HepG2 (cell line): ENCODE measurements at regions not wholly inside any gene's neighbourhood (a gene's known extent, or its start where the extent isn't known, plus 50 kb on each side); places are given as distances from the start of the nearest gene placed in this dataset.

Source experiments
- ATAC-seq: fragments of 200-7000 bp; cut with Tn5 transposase; 3 replicates; pipeline ENCODE4 v1.9.1; 2020; ENCODE audit warnings: mild to moderate bottlenecking, moderate library complexity
- BruUV-seq: library from RNA; stranded (reverse); fragments of 400-500 nt; replicated peaks from 2 replicates; lab custom pipeline; 2021; lab: Mats Ljungman, UMichigan
- CTCF ChIA-PET: fragments of 300-600 bp; formaldehyde crosslinking; extraction: SDS; loops from one replicate; lab custom pipeline; 2021; ENCODE audit warnings: low total read pairs, inconsistent platforms, low intra/inter-chr PET ratio; lab: Yijun Ruan, JAX
- POLR2A ChIA-PET: fragments of 350-600 bp; sonication (Branson Sonifier 250); formaldehyde crosslinking; loops from one replicate; lab custom pipeline; 2020; ENCODE audit warnings: antibody characterized with exemption, inconsistent platforms; lab: Yijun Ruan, JAX
- DNase-seq: peaks from one replicate; pipeline ENCODE4 v3.0.0-alpha.2; 2015; ENCODE audit warnings: low spot score
- FAIRE-seq: peaks from 3 replicates; lab custom pipeline; 2011; peaks lifted over from hg19 to GRCh38; lab: Jason Lieb, UNC
- H2AFZ ChIP-seq: one replicate; pipeline ENCODE4 v1.6.1; 2011; ENCODE audit warnings: low read length, inconsistent platforms
- H3K27ac ChIP-seq: fragments of 300-600 bp; 3 replicates; pipeline ENCODE4 v1.8.0; 2011; ENCODE audit warnings: mixed run types, mild to moderate bottlenecking, mixed read lengths, low read length, inconsistent platforms; ENCODE audit not compliant: insufficient read depth; ENCODE audit errors: extremely low read length
- H3K27me3 ChIP-seq, 2 experiments: fragments of 200-600 bp in 1 of 2; 2 replicates in 1 of 2; 3 replicates in 1 of 2; pipeline versions ENCODE4 v1.6.0 to v1.8.0; 2011; ENCODE audit warnings: low read length in 2 of 2, mild to moderate bottlenecking in 2 of 2, moderate library complexity in 2 of 2, inconsistent platforms in 1 of 2; ENCODE audit not compliant: insufficient read depth in 2 of 2, control insufficient read depth in 1 of 2
- H3K36me3 ChIP-seq, 2 experiments: fragments of 200-600 bp in 1 of 2; replicated peaks in 1 of 2; 2 replicates in 1 of 2; 3 replicates in 1 of 2; pipeline versions ENCODE4 v1.5.1 to v1.8.0; 2011; ENCODE audit warnings: low read length in 2 of 2, inconsistent platforms in 1 of 2; ENCODE audit not compliant: insufficient read depth in 2 of 2, control insufficient read depth in 1 of 2
- H3K4me1 ChIP-seq: 2 replicates; pipeline ENCODE4 v1.5.1; 2012; ENCODE audit warnings: low read length, inconsistent platforms; ENCODE audit not compliant: insufficient read depth
- H3K4me2 ChIP-seq: 2 replicates; pipeline ENCODE4 v1.6.0; 2011; ENCODE audit warnings: low read depth, low read length, inconsistent platforms
- H3K4me3 ChIP-seq, 3 experiments: fragments of 200-600 bp in 1 of 3; sonication (generic), shearing (Covaris generic) in 1 of 3; replicated peaks in 1 of 3; 2 replicates each; pipeline ENCODE4 v1.5.1; 2011 to 2016; ENCODE audit warnings: low read length in 3 of 3, inconsistent platforms in 2 of 3, low read depth in 2 of 3, mild to moderate bottlenecking in 2 of 3, control low read depth in 1 of 3, mixed read lengths in 1 of 3; ENCODE audit not compliant: insufficient read depth in 1 of 3
- H3K79me2 ChIP-seq: one replicate; pipeline ENCODE4 v1.6.1; 2011; ENCODE audit warnings: low read length, inconsistent platforms; ENCODE audit not compliant: insufficient read depth
- H3K9ac ChIP-seq: 2 replicates; pipeline ENCODE4 v1.6.0; 2011; ENCODE audit warnings: mild to moderate bottlenecking, low read depth, low read length, inconsistent platforms; ENCODE audit not compliant: insufficient read depth
- H3K9me3 ChIP-seq: 2 replicates; pipeline ENCODE4 v1.5.1; 2012; ENCODE audit warnings: mild to moderate bottlenecking, low read length
- H4K20me1 ChIP-seq: 2 replicates; pipeline ENCODE4 v1.6.0; 2011; ENCODE audit warnings: inconsistent platforms, mild to moderate bottlenecking, low read length, moderate library complexity; ENCODE audit not compliant: insufficient read depth
- CBX2 ChIP-seq, 2 experiments: fragments of 200-600 bp in 1 of 2; sonication (generic); formaldehyde crosslinking in 1 of 2; IDR thresholded peaks; 2 replicates each; pipeline versions ENCODE4 v1.7.0 to v1.8.1; 2018 to 2022; ENCODE audit warnings: low read depth in 2 of 2, low read length in 1 of 2, mild to moderate bottlenecking in 1 of 2, missing genetic modification reagents in 1 of 2
- FOXC1 ChIP-seq: sonication (generic); formaldehyde crosslinking; IDR thresholded peaks from 2 replicates; pipeline ENCODE4 v1.8.0; 2022; ENCODE audit warnings: mild to moderate bottlenecking, missing genetic modification reagents, borderline replicate concordance
- HES4 ChIP-seq: sonication (generic); formaldehyde crosslinking; IDR thresholded peaks from 2 replicates; pipeline ENCODE4 v1.9.0; 2021; ENCODE audit warnings: mild to moderate bottlenecking, missing genetic modification reagents, borderline replicate concordance
- KDM3A ChIP-seq: IDR thresholded peaks from 2 replicates; pipeline ENCODE4 v1.6.1; 2018; ENCODE audit warnings: low read depth, missing compliant biosample characterization
- KLF11 ChIP-seq: IDR thresholded peaks from 2 replicates; pipeline ENCODE4 v1.6.1; 2016; ENCODE audit warnings: missing compliant biosample characterization
- RELA ChIP-seq: sonication (generic); formaldehyde crosslinking; IDR thresholded peaks from 2 replicates; pipeline ENCODE4 v1.4.0; 2020; ENCODE audit warnings: missing genetic modification reagents
- RORA ChIP-seq: sonication (generic); formaldehyde crosslinking; IDR thresholded peaks from 2 replicates; pipeline ENCODE4 v1.5.0; 2020; ENCODE audit warnings: mild to moderate bottlenecking, missing genetic modification reagents, moderate library complexity
- SCMH1 ChIP-seq: sonication (generic); formaldehyde crosslinking; IDR thresholded peaks from 2 replicates; pipeline ENCODE4 v1.9.0; 2021; ENCODE audit warnings: missing genetic modification reagents, mild to moderate bottlenecking, borderline replicate concordance
- SP2 ChIP-seq: sonication (generic); formaldehyde crosslinking; IDR thresholded peaks from 2 replicates; pipeline ENCODE4 v1.5.1; 2020; ENCODE audit warnings: mild to moderate bottlenecking, missing genetic modification reagents
- YEATS4 ChIP-seq: sonication (generic); formaldehyde crosslinking; IDR thresholded peaks from 2 replicates; pipeline ENCODE4 v1.4.0; 2020; ENCODE audit warnings: missing genetic modification reagents, borderline replicate concordance
- ZNF644 ChIP-seq: IDR thresholded peaks from 2 replicates; pipeline ENCODE4 v1.6.1; 2016; ENCODE audit warnings: low read depth
- WGBS: methylation state at CpG from one replicate; pipeline ENCODE4 v1.1.6; 2017; ENCODE audit warnings: low lambda C conversion rate; 5-methylcytosine and 5-hydroxymethylcytosine counted together
- in situ Hi-C: cut with HindIII; loops from 2 replicates; pipeline ENCODE4 v1.10.0; 2017; ENCODE audit warnings: low pct_unique_long_range_greater_than_20kb; ENCODE audit not compliant: extremely low pct_ligation_motif_present
- intact Hi-C: fragments of 100-400 bp; cut with micrococcal nuclease; formaldehyde crosslinking; loops from one replicate; pipeline ENCODE4 v1.10.0; 2022; ENCODE audit not compliant: unreplicated experiment
- TF ChIP-seq, protein P1 (sequence below): sonication (generic); formaldehyde crosslinking; IDR thresholded peaks from 2 replicates; pipeline ENCODE4 v1.5.1; 2020; ENCODE audit warnings: mild to moderate bottlenecking, missing genetic modification reagents, borderline replicate concordance
- TF ChIP-seq, protein P2 (sequence below): sonication (generic); formaldehyde crosslinking; IDR thresholded peaks from 2 replicates; pipeline ENCODE4 v1.4.0; 2020; ENCODE audit warnings: missing genetic modification reagents, borderline replicate concordance

- Histone ChIP-seq H2AFZ (no peak overlapping the region), H3K27me3 (no peaks in the 10 kb centered on the region), H4K20me1 (no peaks in the 10 kb centered on the region), H3K4me1 (peaks cover 6% of the 10 kb centered on the region; the same call in 1 of the 2 replicates), H3K4me2 (no peak overlapping the region), H3K36me3 (no peaks in the 10 kb centered on the region), H3K4me3 (no peak overlapping the region)
- ChIA-PET CTCF (no interaction called here), POLR2A (no interaction called here)
- no peak for FAIRE-seq
- ATAC-seq, result no peak
- no peak for DNase-seq
- intact Hi-C loops, result no loop called here
- no TSS peak for BruUV-seq
- 40% methylated on average over 1 of the region's 5 CpGs for WGBS
- in situ Hi-C loops, result no loop called here
- TF ChIP-seq FOXC1 (CRISPR knock-in tag) (no peak), KLF11 (CRISPR knock-in tag) (no peak), SCMH1 (CRISPR knock-in tag) (no peak), CBX2 (IDR thresholded peaks at IDR 0.05; ENCODE audit: low read depth, low read length) (no peak), CBX2 (CRISPR knock-in tag; IDR thresholded peaks at IDR 0.05; ENCODE audit: low read depth) (no peak), KDM3A (CRISPR knock-in tag) (no peak)
- TF ChIP-seq, protein P1, sequence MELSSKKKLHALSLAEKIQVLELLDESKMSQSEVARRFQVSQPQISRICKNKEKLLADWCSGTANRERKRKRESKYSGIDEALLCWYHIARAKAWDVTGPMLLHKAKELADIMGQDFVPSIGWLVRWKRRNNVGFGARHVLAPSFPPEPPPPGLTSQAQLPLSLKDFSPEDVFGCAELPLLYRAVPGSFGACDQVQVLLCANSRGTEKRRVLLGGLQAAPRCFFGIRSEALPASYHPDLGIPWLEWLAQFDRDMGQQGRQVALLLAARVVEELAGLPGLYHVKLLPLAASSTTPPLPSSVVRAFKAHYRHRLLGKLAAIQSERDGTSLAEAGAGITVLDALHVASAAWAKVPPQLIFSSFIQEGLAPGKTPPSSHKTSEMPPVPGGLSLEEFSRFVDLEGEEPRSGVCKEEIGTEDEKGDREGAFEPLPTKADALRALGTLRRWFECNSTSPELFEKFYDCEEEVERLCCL (CRISPR knock-in tag), result no peak
- TF ChIP-seq, all 625 proteins: peak for 0
- H3K9ac ChIP-seq, result no peak overlapping the region
- H3K27ac ChIP-seq, result no peak overlapping the region
- H3K9me3 ChIP-seq, result peaks cover 6% of the 10 kb centered on the region
- no peaks in the 10 kb centered on the region for H3K79me2 ChIP-seq
Measured at GRCh38 chr18:73045037-73045436, 177.2 kb upstream of the NETO1 start.

GRCh38 chr18:73043611-73044010 lies 175.8 kb upstream of the NETO1 start:
- no peak for FAIRE-seq
- Histone ChIP-seq H3K4me1 (peaks cover 6% of the 10 kb centered on the region; the same call in 1 of the 2 replicates), H3K4me3 (no peak overlapping the region), H3K27ac (no peak overlapping the region), H3K9ac (no peak overlapping the region), H3K4me2 (no peak overlapping the region), H3K36me3 (no peaks in the 10 kb centered on the region), H2AFZ (no peak overlapping the region), H3K9me3 (no peaks in the 10 kb centered on the region), H4K20me1 (no peaks in the 10 kb centered on the region), H3K27me3 (no peaks in the 10 kb centered on the region), H3K79me2 (no peaks in the 10 kb centered on the region)
- BruUV-seq, result no TSS peak
- in situ Hi-C loops, result no loop called here
- ChIA-PET POLR2A (no interaction called here), CTCF (no interaction called here)
- DNase-seq, result no peak
- TF ChIP-seq HES4 (CRISPR knock-in tag) (no peak), ZNF644 (CRISPR knock-in tag) (no peak), YEATS4 (CRISPR knock-in tag) (no peak), SCMH1 (CRISPR knock-in tag) (no peak), RELA (no peak), SP2 (CRISPR knock-in tag) (no peak), RORA (CRISPR knock-in tag) (no peak)
- TF ChIP-seq, protein P2, sequence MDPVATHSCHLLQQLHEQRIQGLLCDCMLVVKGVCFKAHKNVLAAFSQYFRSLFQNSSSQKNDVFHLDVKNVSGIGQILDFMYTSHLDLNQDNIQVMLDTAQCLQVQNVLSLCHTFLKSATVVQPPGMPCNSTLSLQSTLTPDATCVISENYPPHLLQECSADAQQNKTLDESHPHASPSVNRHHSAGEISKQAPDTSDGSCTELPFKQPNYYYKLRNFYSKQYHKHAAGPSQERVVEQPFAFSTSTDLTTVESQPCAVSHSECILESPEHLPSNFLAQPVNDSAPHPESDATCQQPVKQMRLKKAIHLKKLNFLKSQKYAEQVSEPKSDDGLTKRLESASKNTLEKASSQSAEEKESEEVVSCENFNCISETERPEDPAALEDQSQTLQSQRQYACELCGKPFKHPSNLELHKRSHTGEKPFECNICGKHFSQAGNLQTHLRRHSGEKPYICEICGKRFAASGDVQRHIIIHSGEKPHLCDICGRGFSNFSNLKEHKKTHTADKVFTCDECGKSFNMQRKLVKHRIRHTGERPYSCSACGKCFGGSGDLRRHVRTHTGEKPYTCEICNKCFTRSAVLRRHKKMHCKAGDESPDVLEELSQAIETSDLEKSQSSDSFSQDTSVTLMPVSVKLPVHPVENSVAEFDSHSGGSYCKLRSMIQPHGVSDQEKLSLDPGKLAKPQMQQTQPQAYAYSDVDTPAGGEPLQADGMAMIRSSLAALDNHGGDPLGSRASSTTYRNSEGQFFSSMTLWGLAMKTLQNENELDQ, result no peak
- ATAC-seq, result no peak
- intact Hi-C loops, result no loop called here
